Stomach (tissue), 8 donors: ENCODE measurements at regions not wholly inside any gene's neighbourhood (a gene's known extent, or its start where the extent isn't known, plus 50 kb on each side); places are given as distances from the start of the nearest gene placed in this dataset.

ENCODE experiments used
- DNase-seq, 2 donors: peaks; one replicate each; pipeline versions ENCODE4 v3.0.0 to v3.0.0-alpha.2; 2013 to 2019
- H3K27ac ChIP-seq, 5 donors: fragments of 200-600 bp in 4 of 5; sonication (generic) in 4 of 5; one replicate each; pipeline ENCODE4 v1.5.1; 2013 to 2019; ENCODE audit warnings: mild to moderate bottlenecking in 1 of 5, moderate library complexity in 1 of 5
- H3K27me3 ChIP-seq, 3 donors: fragments of 200-600 bp; sonication (generic); one replicate each; pipeline ENCODE4 v1.5.1; 2017 to 2019; ENCODE audit warnings: mixed run types in 1 of 3
- H3K36me3 ChIP-seq, 4 donors: fragments of 200-600 bp; sonication (generic); 1 replicate in 3 of 4; 2 replicates in 1 of 4; pipeline ENCODE4 v1.5.1; 2016 to 2019
- H3K4me1 ChIP-seq, 4 donors: fragments of 200-600 bp; sonication (generic); one replicate each; pipeline ENCODE4 v1.5.1; 2016 to 2019
- H3K4me3 ChIP-seq, 4 donors: fragments of 200-600 bp; sonication (generic) in 3 of 4; one replicate each; pipeline ENCODE4 v1.5.1; 2016 to 2019; ENCODE audit warnings: mild to moderate bottlenecking in 1 of 4
- H3K9me3 ChIP-seq, 4 donors: fragments of 200-600 bp; sonication (generic); one replicate each; pipeline ENCODE4 v1.5.1; 2016 to 2019
- EP300 ChIP-seq: sonication (generic); formaldehyde crosslinking; IDR thresholded peaks from one replicate; pipeline ENCODE4 v1.6.1; 2017; ENCODE audit warnings: antibody characterized with exemption
- POLR2A ChIP-seq, 4 donors: fragments of 450-650 bp; IDR thresholded peaks; one replicate each; pipeline ENCODE4 v1.6.1; 2016; ENCODE audit warnings: antibody characterized with exemption in 4 of 4, control low read depth in 2 of 4, mild to moderate bottlenecking in 1 of 4, moderate library complexity in 1 of 4
- POLR2AphosphoS5 ChIP-seq, 3 donors: sonication (generic); formaldehyde crosslinking; IDR thresholded peaks; one replicate each; pipeline ENCODE4 v1.6.1; 2016; ENCODE audit warnings: antibody characterized with exemption in 3 of 3
- WGBS, 5 donors: extraction: QIAGEN DNeasy Blood & Tissue Kit in 3 of 5; methylation state at CpG; one replicate each; pipeline versions ENCODE4 v1.1.5 to v1.1.7; 2013 to 2018; 5-methylcytosine and 5-hydroxymethylcytosine counted together
- intact Hi-C: fragments of 100-400 bp; cut with DNase I; formaldehyde crosslinking; loops from one replicate; pipeline ENCODE4 v1.15.1; 2023; ENCODE audit warnings: low total_unique reads
- TF ChIP-seq, protein P1 (sequence below), 7 experiments: fragments of 450-650 bp in 4 of 7; fragments of 200-600 bp in 3 of 7; sonication (generic) in 3 of 7; IDR thresholded peaks; one replicate each; pipeline ENCODE4 v1.5.1; 2016 to 2019; ENCODE audit warnings: antibody characterized with exemption in 7 of 7, control low read depth in 2 of 7, mild to moderate bottlenecking in 1 of 7
- donor health status: healthy with polysubstance abuse.
- donor health status: Bipolar disorder and iron deficiency.
- donor health status: healthy.

DNA sequence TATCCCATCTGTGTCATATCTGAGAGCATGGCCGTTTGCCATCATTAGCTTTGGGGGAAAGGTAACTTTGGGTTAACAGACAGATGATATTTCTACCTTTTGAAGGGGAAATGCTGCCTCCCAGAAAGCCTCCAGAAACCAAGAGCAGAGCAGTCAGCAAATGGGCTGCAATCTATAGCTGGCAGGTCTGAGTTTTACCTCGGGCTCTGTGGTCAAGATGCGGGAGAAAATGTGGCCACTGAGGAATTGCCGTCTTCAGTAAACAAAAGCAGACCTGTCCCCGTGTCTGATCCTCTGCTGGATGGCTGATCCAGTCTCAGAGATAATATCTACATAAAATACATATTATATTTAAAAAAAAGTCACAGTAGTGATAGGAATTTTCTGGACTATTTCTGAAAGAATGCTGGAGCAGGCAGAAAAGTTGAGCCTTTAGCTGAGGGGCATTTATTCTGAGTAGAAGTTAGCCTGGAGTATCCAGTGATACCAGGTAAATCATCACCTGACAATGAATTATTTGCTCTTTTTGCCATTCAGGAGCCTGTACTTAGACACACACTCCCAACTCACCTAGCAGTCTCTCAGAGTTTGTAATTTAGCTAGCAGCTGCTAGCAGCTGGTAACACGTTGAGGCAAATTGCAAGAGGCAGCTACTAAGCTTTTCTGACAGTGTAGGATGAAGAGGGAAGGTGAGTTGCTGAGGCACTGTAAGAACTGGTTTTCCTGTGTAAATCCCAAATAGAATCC is 285.3 kb upstream of the RARB start:
- intact Hi-C loops: no loop called here
- WGBS, 5 donors: 44 to 61% (median 54%) methylated on average over 6 of the region's 6 CpGs
- Histone ChIP-seq H3K4me3 (no peak overlapping the region), H3K9me3 (peaks cover 0 to 8% (median 0%) of the 10 kb centered on the region in 4 donors), H3K27ac (no peak overlapping the region), H3K4me1 (no peaks in the 10 kb centered on the region), H3K36me3 (no peaks in the 10 kb centered on the region), H3K27me3 (no peaks in the 10 kb centered on the region)
- no peak for TF ChIP-seq POLR2AphosphoS5 (IDR thresholded peaks at IDR 0.05)
- TF ChIP-seq EP300: no peak
- TF ChIP-seq POLR2A (IDR thresholded peaks at IDR 0.05): no peak
- TF ChIP-seq, protein P1, sequence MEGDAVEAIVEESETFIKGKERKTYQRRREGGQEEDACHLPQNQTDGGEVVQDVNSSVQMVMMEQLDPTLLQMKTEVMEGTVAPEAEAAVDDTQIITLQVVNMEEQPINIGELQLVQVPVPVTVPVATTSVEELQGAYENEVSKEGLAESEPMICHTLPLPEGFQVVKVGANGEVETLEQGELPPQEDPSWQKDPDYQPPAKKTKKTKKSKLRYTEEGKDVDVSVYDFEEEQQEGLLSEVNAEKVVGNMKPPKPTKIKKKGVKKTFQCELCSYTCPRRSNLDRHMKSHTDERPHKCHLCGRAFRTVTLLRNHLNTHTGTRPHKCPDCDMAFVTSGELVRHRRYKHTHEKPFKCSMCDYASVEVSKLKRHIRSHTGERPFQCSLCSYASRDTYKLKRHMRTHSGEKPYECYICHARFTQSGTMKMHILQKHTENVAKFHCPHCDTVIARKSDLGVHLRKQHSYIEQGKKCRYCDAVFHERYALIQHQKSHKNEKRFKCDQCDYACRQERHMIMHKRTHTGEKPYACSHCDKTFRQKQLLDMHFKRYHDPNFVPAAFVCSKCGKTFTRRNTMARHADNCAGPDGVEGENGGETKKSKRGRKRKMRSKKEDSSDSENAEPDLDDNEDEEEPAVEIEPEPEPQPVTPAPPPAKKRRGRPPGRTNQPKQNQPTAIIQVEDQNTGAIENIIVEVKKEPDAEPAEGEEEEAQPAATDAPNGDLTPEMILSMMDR (IDR thresholded peaks at IDR 0.05): no peak
- DNase-seq: no peak

DNA sequence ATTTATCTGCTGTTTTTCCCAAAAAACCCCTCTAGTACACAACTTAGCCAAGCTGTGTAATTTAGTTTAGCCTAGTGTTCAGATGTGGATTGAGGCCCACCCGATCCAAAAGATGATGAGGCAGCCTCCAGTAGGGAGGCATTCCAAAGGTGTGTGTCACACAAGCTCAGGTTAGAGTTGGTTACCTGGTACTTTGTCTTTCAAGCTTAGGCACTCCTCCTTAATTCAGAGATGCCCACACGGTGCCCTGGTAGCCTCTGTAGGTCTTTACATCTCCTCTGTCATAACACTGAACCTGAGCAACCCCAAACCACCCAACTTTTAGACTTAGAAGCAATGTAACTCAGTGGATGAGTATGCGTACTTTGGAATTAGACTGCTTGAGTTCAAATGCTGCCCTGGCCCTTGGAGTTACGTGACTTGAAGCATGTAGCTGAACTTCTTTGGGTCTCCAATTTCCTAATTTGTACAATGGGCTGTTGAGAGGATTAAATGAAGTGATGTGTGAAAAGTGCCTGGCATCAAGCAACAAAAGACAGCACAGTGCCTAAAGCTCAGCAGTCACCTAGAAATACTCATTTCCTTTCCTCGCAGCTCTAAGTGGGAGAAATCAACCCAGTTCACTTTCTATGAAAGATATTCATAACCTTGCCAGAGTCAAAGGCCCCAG is 284.6 kb upstream of the RARB start:
- Histone ChIP-seq H3K36me3 (no peaks in the 10 kb centered on the region), H3K27me3 (no peaks in the 10 kb centered on the region), H3K9me3 (peaks cover 0 to 8% (median 0%) of the 10 kb centered on the region in 4 donors), H3K4me3 (no peak overlapping the region), H3K4me1 (no peaks in the 10 kb centered on the region), H3K27ac (no peak overlapping the region)
- WGBS, 5 donors: 78 to 86% (median 81%) methylated on average over 5 of the region's 5 CpGs
- no peak for DNase-seq
- TF ChIP-seq EP300 (no peak), POLR2AphosphoS5 (IDR thresholded peaks at IDR 0.05) (no peak), POLR2A (IDR thresholded peaks at IDR 0.05) (no peak)
- TF ChIP-seq, protein P1 (IDR thresholded peaks at IDR 0.05): no peak
- intact Hi-C loops: no loop called here

DNA sequence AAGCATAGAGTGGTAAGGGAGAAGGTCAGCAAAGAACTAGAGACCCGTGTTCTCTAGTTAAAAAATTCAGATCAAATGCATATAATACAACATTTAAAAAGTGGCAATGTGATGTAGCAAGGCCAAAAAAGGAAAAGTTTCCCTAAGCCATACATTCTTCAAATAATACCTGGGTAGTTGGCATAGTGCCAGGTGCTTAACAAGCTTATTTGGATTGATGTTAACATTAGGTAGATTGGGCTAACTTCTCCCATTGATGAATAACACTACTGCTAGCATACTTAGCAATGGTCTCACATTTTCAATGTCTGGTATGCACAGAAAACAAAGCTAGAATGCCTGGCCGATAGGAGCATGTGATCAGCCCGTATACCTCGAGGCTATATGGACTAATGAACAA is 283.6 kb upstream of the RARB start:
- Histone ChIP-seq H3K27me3 (no peaks in the 10 kb centered on the region), H3K9me3 (peaks cover 0 to 6% (median 0%) of the 10 kb centered on the region in 4 donors), H3K36me3 (no peaks in the 10 kb centered on the region), H3K27ac (no peak overlapping the region), H3K4me3 (no peak overlapping the region), H3K4me1 (no peaks in the 10 kb centered on the region)
- no peak for DNase-seq
- intact Hi-C loops: no loop called here
- 80 to 88% (median 81%) methylated on average over 4 of the region's 4 CpGs for WGBS, 5 donors
- TF ChIP-seq, protein P1 (IDR thresholded peaks at IDR 0.05): no peak
- no peak for TF ChIP-seq POLR2A (IDR thresholded peaks at IDR 0.05)
- TF ChIP-seq EP300: no peak
- no peak for TF ChIP-seq POLR2AphosphoS5 (IDR thresholded peaks at IDR 0.05)

DNA sequence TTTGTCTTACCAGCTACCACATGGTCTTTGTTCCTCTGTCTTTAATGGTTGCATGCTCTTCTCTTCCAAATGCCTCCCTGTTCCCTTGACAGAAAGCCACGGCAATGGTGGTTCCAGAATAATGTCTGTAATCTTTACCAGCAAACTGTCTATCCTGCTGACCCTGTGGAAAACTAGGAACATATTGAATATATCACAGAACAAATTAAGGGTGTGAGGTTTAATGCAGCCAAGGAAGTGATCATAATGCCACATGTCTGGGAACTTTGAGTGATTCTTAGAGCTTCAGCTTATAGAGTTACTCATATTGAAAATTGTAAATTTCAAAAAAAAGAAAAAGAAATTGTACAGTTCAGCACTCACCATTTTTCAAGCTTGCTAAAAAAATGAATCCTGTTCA is 282.9 kb upstream of the RARB start:
- Histone ChIP-seq H3K27ac (no peak overlapping the region), H3K9me3 (no peaks in the 10 kb centered on the region), H3K27me3 (no peaks in the 10 kb centered on the region), H3K36me3 (no peaks in the 10 kb centered on the region), H3K4me3 (no peak overlapping the region), H3K4me1 (no peaks in the 10 kb centered on the region)
- TF ChIP-seq POLR2A (IDR thresholded peaks at IDR 0.05): no peak
- TF ChIP-seq, protein P1 (IDR thresholded peaks at IDR 0.05): no peak
- TF ChIP-seq EP300: no peak
- no peak for TF ChIP-seq POLR2AphosphoS5 (IDR thresholded peaks at IDR 0.05)
- DNase-seq: no peak
- intact Hi-C loops: no loop called here
- 68 to 89% (median 85%) methylated on average over 1 of the region's 1 CpG for WGBS, 5 donors
